A549 (cell line): ENCODE measurements at regions not wholly inside any gene's neighbourhood (a gene's known extent, or its start where the extent isn't known, plus 50 kb on each side); places are given as distances from the start of the nearest gene placed in this dataset.

Experiments used
- ATAC-seq, 2 experiments: fragments of 200-7000 bp in 1 of 2; fragments of >200 bp in 1 of 2; cut with Nextera tagmentation in 1 of 2; cut with Tn5 transposase in 1 of 2; 3 replicates each; pipeline versions ENCODE4 v1.8.0 to v1.9.1; 2018 to 2020; ENCODE audit warnings: mild to moderate bottlenecking in 1 of 2, moderate library complexity in 1 of 2
- CTCF ChIA-PET: fragments of 300-600 bp; sonication (Branson Sonifier 250); formaldehyde crosslinking; extraction: SDS; loops from one replicate; lab custom pipeline; 2021; ENCODE audit warnings: antibody characterized with exemption, inconsistent platforms; lab: Yijun Ruan, JAX
- POLR2A ChIA-PET: fragments of 350-600 bp; formaldehyde crosslinking; extraction: SDS; loops from one replicate; lab custom pipeline; 2021; ENCODE audit warnings: antibody characterized with exemption, inconsistent platforms; lab: Yijun Ruan, JAX
- DNase-seq, 2 experiments: peaks; one replicate each; pipeline versions ENCODE4 v3.0.0 to v3.0.0-alpha.2; 2011 to 2016; ENCODE audit warnings: low read depth in 1 of 2, low spot score in 1 of 2
- FAIRE-seq: peaks from 2 replicates; lab custom pipeline; 2011; peaks lifted over from hg19 to GRCh38; lab: Jason Lieb, UNC
- H3K27ac ChIP-seq, 2 experiments: fragments of >200 bp; sonication (Bioruptor Twin); formaldehyde crosslinking; 3 replicates each; pipeline ENCODE4 v1.5.1; 2016 to 2017
- H3K4me1 ChIP-seq: fragments of >200 bp; sonication (Bioruptor Twin); formaldehyde crosslinking; 3 replicates; pipeline ENCODE4 v1.6.1; 2016
- H3K4me2 ChIP-seq: fragments of >200 bp; sonication (Bioruptor Twin); formaldehyde crosslinking; 3 replicates; pipeline ENCODE4 v1.6.1; 2016
- H3K4me3 ChIP-seq: fragments of >200 bp; sonication (Bioruptor Twin); formaldehyde crosslinking; 3 replicates; pipeline ENCODE4 v1.5.1; 2016
- H3K9me3 ChIP-seq: fragments of >200 bp; sonication (Bioruptor Twin); formaldehyde crosslinking; 3 replicates; pipeline ENCODE4 v1.6.1; 2016
- ATOH8 ChIP-seq: fragments of 250-450 bp; sonication (Bioruptor Pico); IDR thresholded peaks from 2 replicates; pipeline ENCODE4 v1.5.0; 2020; ENCODE audit warnings: low read depth, mild to moderate bottlenecking, moderate library complexity
- CBX2 ChIP-seq: fragments of 200-600 bp; sonication (generic); IDR thresholded peaks from 2 replicates; pipeline ENCODE4 v1.6.1; 2016; ENCODE audit warnings: low read depth, mild to moderate bottlenecking, borderline replicate concordance
- CHD4 ChIP-seq: fragments of 200-600 bp; sonication (generic); IDR thresholded peaks from 2 replicates; pipeline ENCODE4 v1.6.1; 2016; ENCODE audit warnings: antibody characterized with exemption, mild to moderate bottlenecking, borderline replicate concordance
- E2F6 ChIP-seq: IDR thresholded peaks from 2 replicates; pipeline ENCODE4 v1.6.1; 2012; ENCODE audit warnings: low read depth, borderline replicate concordance
- EHF ChIP-seq: fragments of 250-450 bp; sonication (Bioruptor Pico); IDR thresholded peaks from 2 replicates; pipeline ENCODE4 v1.5.0; 2020; ENCODE audit warnings: mild to moderate bottlenecking
- EP300 ChIP-seq, 2 experiments: fragments of >200 bp; sonication (Bioruptor Twin); formaldehyde crosslinking; IDR thresholded peaks; 2 replicates in 1 of 2; 3 replicates in 1 of 2; pipeline ENCODE4 v1.6.1; 2016 to 2017
- HDAC2 ChIP-seq: fragments of 200-600 bp; sonication (generic); IDR thresholded peaks from 2 replicates; pipeline ENCODE4 v1.6.1; 2016
- HES2 ChIP-seq: fragments of >200 bp; sonication (Bioruptor Twin); formaldehyde crosslinking; IDR thresholded peaks from 2 replicates; pipeline ENCODE4 v1.6.1; 2016
- HEYL ChIP-seq: fragments of 250-450 bp; sonication (Bioruptor Pico); IDR thresholded peaks from 2 replicates; pipeline ENCODE4 v1.8.0; 2021; ENCODE audit warnings: mild to moderate bottlenecking, moderate library complexity
- HOXB13 ChIP-seq: fragments of 250-450 bp; sonication (Bioruptor Pico); IDR thresholded peaks from 2 replicates; pipeline ENCODE4 v1.5.0; 2020; ENCODE audit warnings: low read depth, mild to moderate bottlenecking, moderate library complexity
- JUNB ChIP-seq: fragments of >200 bp; sonication (Bioruptor Twin); formaldehyde crosslinking; IDR thresholded peaks from 2 replicates; pipeline ENCODE4 v1.6.1; 2016
- MAFK ChIP-seq: fragments of 450-650 bp; IDR thresholded peaks from 2 replicates; pipeline ENCODE4 v1.6.1; 2014; ENCODE audit not compliant: partially characterized antibody
- MYC ChIP-seq: IDR thresholded peaks from 2 replicates; pipeline ENCODE4 v1.6.1; 2012; ENCODE audit warnings: mild to moderate bottlenecking, inconsistent platforms, low read length, improper control_type of control experiment, borderline replicate concordance
- NFE2L2 ChIP-seq: fragments of 150-350 bp; conservative IDR thresholded peaks from 2 replicates; pipeline ENCODE4 v1.6.1; 2014; ENCODE audit warnings: low read length
- POLR2A ChIP-seq: IDR thresholded peaks from 2 replicates; pipeline ENCODE4 v1.6.1; 2012; ENCODE audit warnings: mild to moderate bottlenecking, low read length
- POLR2AphosphoS2 ChIP-seq: conservative IDR thresholded peaks from 2 replicates; pipeline ENCODE4 v1.6.1; 2012; ENCODE audit warnings: low read length, improper control_type of control experiment, inconsistent platforms
- RAD21 ChIP-seq, 2 experiments: fragments of >200 bp in 1 of 2; sonication (Bioruptor Twin) in 1 of 2; formaldehyde crosslinking in 1 of 2; IDR thresholded peaks in 1 of 2; conservative IDR thresholded peaks in 1 of 2; 2 replicates in 1 of 2; 3 replicates in 1 of 2; pipeline ENCODE4 v1.6.1; 2012 to 2018; ENCODE audit warnings: inconsistent platforms in 1 of 2
- REST ChIP-seq: fragments of 200-600 bp; sonication (generic); IDR thresholded peaks from 2 replicates; pipeline ENCODE4 v1.6.1; 2016; ENCODE audit warnings: antibody characterized with exemption, mild to moderate bottlenecking, moderate library complexity
- RNF2 ChIP-seq: fragments of 200-600 bp; sonication (generic); IDR thresholded peaks from 2 replicates; pipeline ENCODE4 v1.6.1; 2016; ENCODE audit warnings: low read depth, mild to moderate bottlenecking, antibody characterized with exemption, moderate library complexity, borderline replicate concordance
- ZFP36 ChIP-seq: fragments of 450-650 bp; IDR thresholded peaks from 2 replicates; pipeline ENCODE4 v1.6.1; 2014; ENCODE audit warnings: borderline replicate concordance; ENCODE audit not compliant: partially characterized antibody
- ZNF302 ChIP-seq: fragments of 250-450 bp; sonication (Bioruptor Pico); IDR thresholded peaks from 2 replicates; pipeline ENCODE4 v1.9.0; 2021; ENCODE audit warnings: inconsistent platforms, mild to moderate bottlenecking, moderate library complexity
- ZSCAN20 ChIP-seq: fragments of 250-450 bp; sonication (Bioruptor Pico); IDR thresholded peaks from 2 replicates; pipeline ENCODE4 v1.8.0; 2022; ENCODE audit warnings: mild to moderate bottlenecking, moderate library complexity
- WGBS: methylation state at CpG from one replicate; pipeline ENCODE4 v1.1.6; 2017; ENCODE audit errors: missing lambda C conversion rate; 5-methylcytosine and 5-hydroxymethylcytosine counted together
- TF ChIP-seq, protein P1 (sequence below): fragments of >200 bp; sonication (Bioruptor Twin); formaldehyde crosslinking; IDR thresholded peaks from 3 replicates; pipeline ENCODE4 v1.6.1; 2016

- CTCF ChIA-PET, result no interaction called here
- FAIRE-seq (no peak), ATAC-seq (no peak)
Observed at GRCh38 chr13:55298201-55298600, 1842.5 kb upstream of the PRR20A start.

GRCh38 chr13:55302568-55302967, 1838.2 kb upstream of the PRR20A start:
- no peaks in the 10 kb centered on the region for H3K9me3 ChIP-seq
- no peak overlapping the region for H3K27ac ChIP-seq
- H3K4me1 ChIP-seq, result no peaks in the 10 kb centered on the region
- WGBS, result 0% methylated on average over 3 of the region's 3 CpGs
- no peak for FAIRE-seq
- no peak overlapping the region for H3K4me2 ChIP-seq
- CTCF ChIA-PET, result no interaction called here
- TF ChIP-seq ZSCAN20 (no peak), HDAC2 (no peak), POLR2AphosphoS2 (no peak), E2F6 (no peak), MYC (no peak), HOXB13 (CRISPR knock-in tag) (no peak), MAFK (no peak), RNF2 (no peak)
- no peak for DNase-seq
- POLR2A ChIA-PET, result no interaction called here
- no peak for ATAC-seq
- H3K4me3 ChIP-seq, result no peak overlapping the region

More at GRCh38 chr13:55298201-55298600, 1842.5 kb upstream of the PRR20A start:
- POLR2A ChIA-PET, result no interaction called here
- DNase-seq, result no peak
- H3K4me3 ChIP-seq, result no peak overlapping the region
- no peak overlapping the region for H3K4me2 ChIP-seq
- TF ChIP-seq JUNB (no peak), POLR2A (no peak), HDAC2 (no peak), EP300 (IDR thresholded peaks at IDR 0.05) (no peak), CBX2 (no peak), ZFP36 (no peak), ZNF302 (CRISPR knock-in tag) (no peak), RAD21 (conservative IDR thresholded peaks at IDR 0.05 in 1 of 2, IDR thresholded peaks at IDR 0.05 in 1 of 2) (no peak), CHD4 (no peak), HEYL (CRISPR knock-in tag) (no peak), REST (no peak), NFE2L2 (no peak)
- TF ChIP-seq, protein P1, sequence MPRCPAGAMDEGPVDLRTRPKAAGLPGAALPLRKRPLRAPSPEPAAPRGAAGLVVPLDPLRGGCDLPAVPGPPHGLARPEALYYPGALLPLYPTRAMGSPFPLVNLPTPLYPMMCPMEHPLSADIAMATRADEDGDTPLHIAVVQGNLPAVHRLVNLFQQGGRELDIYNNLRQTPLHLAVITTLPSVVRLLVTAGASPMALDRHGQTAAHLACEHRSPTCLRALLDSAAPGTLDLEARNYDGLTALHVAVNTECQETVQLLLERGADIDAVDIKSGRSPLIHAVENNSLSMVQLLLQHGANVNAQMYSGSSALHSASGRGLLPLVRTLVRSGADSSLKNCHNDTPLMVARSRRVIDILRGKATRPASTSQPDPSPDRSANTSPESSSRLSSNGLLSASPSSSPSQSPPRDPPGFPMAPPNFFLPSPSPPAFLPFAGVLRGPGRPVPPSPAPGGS, result no peak
- H3K9me3 ChIP-seq, result no peaks in the 10 kb centered on the region
- no peak overlapping the region for H3K27ac ChIP-seq
- no peaks in the 10 kb centered on the region for H3K4me1 ChIP-seq
- 0% methylated on average over 1 of the region's 1 CpG for WGBS

DNA sequence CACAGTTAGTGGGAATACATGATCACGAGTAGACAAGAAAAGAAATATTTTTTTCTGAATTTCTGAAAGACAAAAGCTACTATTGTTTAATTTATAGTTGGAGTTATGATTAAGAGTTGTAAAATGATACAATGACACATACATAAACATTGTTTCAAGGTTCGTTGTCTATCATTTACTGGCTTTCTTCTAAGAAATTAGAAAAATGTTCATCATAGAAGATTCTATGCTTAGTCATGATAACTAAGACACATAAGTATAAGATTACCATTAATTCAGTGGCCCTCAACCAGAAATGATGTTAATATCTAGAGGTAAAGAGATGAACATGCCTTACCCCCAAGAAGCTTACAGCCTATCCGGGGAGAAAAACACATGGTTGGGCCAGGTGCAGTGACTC, 1832.8 kb upstream of the PRR20A start:
- H3K4me1 ChIP-seq, result no peaks in the 10 kb centered on the region
- no peak for TF ChIP-seq EHF (CRISPR knock-in tag)
- no peak for TF ChIP-seq ZSCAN20
- TF ChIP-seq ATOH8, result no peak
- no peak for TF ChIP-seq HES2
- H3K4me2 ChIP-seq, result no peak overlapping the region
- H3K9me3 ChIP-seq, result no peaks in the 10 kb centered on the region
- WGBS, result 17% methylated on average over 3 of the region's 3 CpGs
- FAIRE-seq, result no peak
- H3K27ac ChIP-seq, result no peak overlapping the region
- ChIA-PET CTCF (interaction anchor here (0.6 to 0.7 kb wide), 2 partner anchors 35 to 165 kb away, joined by 3 read pairs; no protein-coding TSS in a partner anchor), POLR2A (no interaction called here)
- no peak overlapping the region for H3K4me3 ChIP-seq
- no peak for ATAC-seq
- no peak for DNase-seq
